Neural cell (in vitro differentiated cells): ENCODE measurements at regions not wholly inside any gene's neighbourhood (a gene's known extent, or its start where the extent isn't known, plus 50 kb on each side); places are given as distances from the start of the nearest gene placed in this dataset.

Experiments
- POLR2AphosphoS5 ChIP-seq: IDR thresholded peaks from 2 replicates; pipeline ENCODE4 v1.6.1; 2012
- TAF1 ChIP-seq: IDR thresholded peaks from 2 replicates; pipeline ENCODE4 v1.6.1; 2012; ENCODE audit warnings: low read depth
- TF ChIP-seq, protein P1 (sequence below): fragments of 450-650 bp; IDR thresholded peaks from 2 replicates; pipeline ENCODE4 v1.5.1; 2014; ENCODE audit warnings: antibody characterized with exemption, mild to moderate bottlenecking, moderate library complexity; ENCODE audit not compliant: poor library complexity, severe bottlenecking

DNA sequence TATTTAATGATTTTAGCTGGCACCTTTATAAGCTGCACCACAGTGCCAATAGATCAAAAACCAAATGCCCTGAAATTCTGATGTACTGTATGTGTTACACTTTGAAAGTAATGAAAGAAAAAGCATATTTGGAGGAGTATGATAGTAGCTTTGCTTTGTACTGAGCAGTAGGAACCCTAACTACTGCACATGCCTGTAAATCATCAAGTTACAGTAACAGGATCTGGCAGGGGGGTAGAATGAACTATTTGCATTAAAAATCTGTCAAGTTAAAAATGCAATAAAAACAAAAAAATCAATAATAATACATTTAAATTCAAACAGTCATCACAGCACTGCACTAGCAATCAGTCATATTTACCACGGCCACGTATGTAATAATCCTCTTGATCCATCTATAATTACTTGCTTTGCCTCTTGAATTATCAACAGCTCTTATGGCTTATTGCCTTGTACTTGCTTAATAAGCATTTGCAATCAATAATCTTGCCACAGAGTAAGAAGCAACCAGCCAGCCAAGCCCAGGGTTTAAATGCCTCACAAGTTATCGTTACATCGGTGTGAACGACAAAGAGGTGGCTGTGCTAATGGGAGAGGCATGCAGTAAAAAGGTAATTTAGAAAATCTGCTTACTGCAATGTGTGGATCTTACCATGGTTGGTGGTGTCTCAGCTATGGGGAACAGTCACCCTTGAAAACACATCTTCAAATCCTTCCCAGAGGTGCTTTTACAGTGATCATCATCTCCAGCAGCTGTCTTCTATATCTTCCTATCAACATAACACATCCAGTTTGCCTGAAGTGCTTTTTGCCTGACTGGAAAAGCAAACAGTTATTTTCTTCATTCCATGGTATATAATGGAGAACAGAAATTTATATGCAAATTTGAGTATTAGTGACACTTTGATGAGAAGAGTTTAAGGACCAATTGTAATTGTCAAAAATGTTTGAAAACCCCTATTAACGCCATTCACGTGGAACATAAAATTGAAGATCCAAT is 1812.1 kb upstream of the ADGRL3 start:
- TF ChIP-seq, protein P1, sequence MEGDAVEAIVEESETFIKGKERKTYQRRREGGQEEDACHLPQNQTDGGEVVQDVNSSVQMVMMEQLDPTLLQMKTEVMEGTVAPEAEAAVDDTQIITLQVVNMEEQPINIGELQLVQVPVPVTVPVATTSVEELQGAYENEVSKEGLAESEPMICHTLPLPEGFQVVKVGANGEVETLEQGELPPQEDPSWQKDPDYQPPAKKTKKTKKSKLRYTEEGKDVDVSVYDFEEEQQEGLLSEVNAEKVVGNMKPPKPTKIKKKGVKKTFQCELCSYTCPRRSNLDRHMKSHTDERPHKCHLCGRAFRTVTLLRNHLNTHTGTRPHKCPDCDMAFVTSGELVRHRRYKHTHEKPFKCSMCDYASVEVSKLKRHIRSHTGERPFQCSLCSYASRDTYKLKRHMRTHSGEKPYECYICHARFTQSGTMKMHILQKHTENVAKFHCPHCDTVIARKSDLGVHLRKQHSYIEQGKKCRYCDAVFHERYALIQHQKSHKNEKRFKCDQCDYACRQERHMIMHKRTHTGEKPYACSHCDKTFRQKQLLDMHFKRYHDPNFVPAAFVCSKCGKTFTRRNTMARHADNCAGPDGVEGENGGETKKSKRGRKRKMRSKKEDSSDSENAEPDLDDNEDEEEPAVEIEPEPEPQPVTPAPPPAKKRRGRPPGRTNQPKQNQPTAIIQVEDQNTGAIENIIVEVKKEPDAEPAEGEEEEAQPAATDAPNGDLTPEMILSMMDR: no peak
- TF ChIP-seq POLR2AphosphoS5: peak; percentile 80
- no peak for TF ChIP-seq TAF1
